IPS DF 6.9 (cell line): ENCODE measurements at regions not wholly inside any gene's neighbourhood (a gene's known extent, or its start where the extent isn't known, plus 50 kb on each side); places are given as distances from the start of the nearest gene placed in this dataset.

Experiments used
- DNase-seq: peaks from one replicate; pipeline ENCODE4 v3.0.0-alpha.2; 2013; ENCODE audit warnings: low read depth, low spot score
- H3K27ac ChIP-seq: one replicate; pipeline ENCODE4 v1.5.1; 2013; ENCODE audit warnings: low read length, control low read depth
- H3K27me3 ChIP-seq: 2 replicates; pipeline ENCODE4 v1.6.1; 2013; ENCODE audit warnings: mild to moderate bottlenecking, low read length; ENCODE audit not compliant: control insufficient read depth, insufficient read depth
- H3K36me3 ChIP-seq: 2 replicates; pipeline ENCODE4 v1.6.1; 2013; ENCODE audit warnings: low read length; ENCODE audit not compliant: control insufficient read depth, insufficient read depth
- H3K4me1 ChIP-seq: 2 replicates; pipeline ENCODE4 v1.6.1; 2013; ENCODE audit warnings: low read length; ENCODE audit not compliant: control insufficient read depth, insufficient read depth
- H3K4me3 ChIP-seq: 2 replicates; pipeline ENCODE4 v1.5.1; 2013; ENCODE audit warnings: mild to moderate bottlenecking, low read length
- H3K9me3 ChIP-seq: 2 replicates; pipeline ENCODE4 v1.6.1; 2013; ENCODE audit warnings: low read length, inconsistent platforms; ENCODE audit not compliant: control insufficient read depth, insufficient read depth
- WGBS: extraction: QIAGEN DNeasy Blood & Tissue Kit; methylation state at CpG from one replicate; pipeline ENCODE4 v1.1.7; 2013; ENCODE audit warnings: mixed read lengths, missing lambda C conversion rate; ENCODE audit not compliant: insufficient read length, insufficient coverage; 5-methylcytosine and 5-hydroxymethylcytosine counted together

DNA sequence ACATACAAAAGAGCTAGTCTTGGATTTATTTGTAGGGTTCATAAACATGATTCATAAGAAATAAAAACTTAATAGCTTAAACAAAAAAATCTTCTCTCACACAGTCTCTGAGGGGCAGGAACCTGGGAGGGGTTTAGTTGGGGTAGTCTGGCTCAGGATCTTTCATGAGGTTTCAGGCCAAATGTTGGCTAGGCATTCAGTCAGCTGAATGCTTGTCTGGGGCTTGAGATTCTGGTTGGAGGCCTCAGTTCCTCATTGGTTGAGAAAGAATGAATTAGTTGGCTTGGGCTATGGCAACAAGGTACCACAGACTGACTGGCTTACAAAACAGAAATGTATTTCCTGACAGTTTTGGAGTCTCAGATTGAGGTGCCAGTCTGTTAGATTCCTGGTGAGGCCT lies 74.3 kb downstream of the ANKRD7 start:
- Histone ChIP-seq H3K4me3 (no peak overlapping the region), H3K4me1 (no peaks in the 10 kb centered on the region), H3K27me3 (no peaks in the 10 kb centered on the region), H3K27ac (no peak overlapping the region), H3K36me3 (no peaks in the 10 kb centered on the region), H3K9me3 (no peaks in the 10 kb centered on the region)
- DNase-seq: no peak

DNA sequence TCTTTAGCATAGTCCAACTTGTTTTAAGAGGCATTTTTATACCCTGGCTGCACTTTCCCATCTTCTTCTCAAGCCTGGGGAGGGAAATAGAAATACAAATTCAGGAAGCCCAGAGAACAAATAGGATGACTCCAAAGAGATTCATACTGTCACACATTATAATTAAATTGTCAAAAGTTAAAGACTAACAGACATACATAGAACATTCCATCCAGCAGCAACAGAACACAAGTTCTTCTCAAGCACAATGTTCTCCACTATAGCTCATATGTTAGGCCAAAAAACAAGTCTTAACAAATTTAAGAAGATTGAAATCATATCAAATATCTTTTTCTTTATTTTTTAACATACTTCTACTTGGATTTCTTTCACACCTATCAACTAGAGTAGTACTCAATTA lies 75.7 kb downstream of the ANKRD7 start:
- H3K4me1 ChIP-seq: no peaks in the 10 kb centered on the region

DNA sequence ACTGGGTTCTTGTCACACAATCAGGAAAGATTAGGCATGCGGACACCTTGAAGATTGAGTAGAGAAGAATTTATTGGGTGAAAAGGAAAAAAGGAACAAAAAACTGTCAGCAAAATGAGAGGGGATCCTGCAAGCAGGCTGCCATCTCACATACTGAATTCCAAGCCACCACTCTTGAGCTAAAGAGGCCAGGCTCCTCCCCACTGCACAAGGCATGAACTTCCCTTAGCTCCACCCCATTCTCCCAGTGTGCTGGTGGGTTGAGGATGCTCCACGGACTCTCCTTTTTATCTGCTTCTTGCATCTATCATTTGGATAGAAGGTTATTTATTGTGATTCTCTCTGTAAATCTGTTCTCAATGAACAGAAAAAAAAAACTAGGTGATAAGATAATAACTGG lies 79.6 kb downstream of the ANKRD7 start:
- no peak overlapping the region for H3K27ac ChIP-seq
- no peaks in the 10 kb centered on the region for H3K36me3 ChIP-seq
- no peaks in the 10 kb centered on the region for H3K4me1 ChIP-seq
- H3K9me3 ChIP-seq: no peaks in the 10 kb centered on the region
- no CpG with 5 or more reads among the region's 2 CpGs for WGBS
- DNase-seq: no peak
- no peaks in the 10 kb centered on the region for H3K27me3 ChIP-seq
- H3K4me3 ChIP-seq: no peak overlapping the region

More for the DNA sequence above, 75.7 kb downstream of the ANKRD7 start:
- no peak for DNase-seq
- Histone ChIP-seq H3K27ac (no peak overlapping the region), H3K9me3 (no peaks in the 10 kb centered on the region), H3K4me3 (no peak overlapping the region), H3K27me3 (no peaks in the 10 kb centered on the region), H3K36me3 (no peaks in the 10 kb centered on the region)

DNA sequence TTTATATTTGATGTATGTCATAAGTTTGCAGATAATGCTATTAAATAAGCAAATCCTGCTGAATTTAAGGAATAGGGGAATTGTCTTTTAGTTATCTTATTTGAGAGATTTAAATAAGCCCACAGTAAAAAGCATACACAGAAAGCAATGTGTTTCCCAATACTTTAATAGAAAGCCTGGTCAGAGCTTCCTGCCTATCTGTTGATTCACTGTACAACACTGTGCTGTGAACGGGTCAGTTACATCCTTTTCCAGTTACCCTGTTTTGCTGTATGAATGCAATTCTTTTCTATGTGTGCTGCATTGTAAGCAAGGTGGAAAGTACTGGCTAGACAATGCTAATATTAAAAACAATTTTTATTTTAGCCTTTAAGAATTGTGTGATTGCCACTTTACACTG lies 81.2 kb downstream of the ANKRD7 start:
- no peaks in the 10 kb centered on the region for H3K36me3 ChIP-seq
- H3K27me3 ChIP-seq: no peaks in the 10 kb centered on the region
- WGBS: no CpG with 5 or more reads among the region's 1 CpG
- no peak overlapping the region for H3K27ac ChIP-seq
- H3K4me1 ChIP-seq: no peaks in the 10 kb centered on the region
- no peak for DNase-seq
- H3K4me3 ChIP-seq: no peak overlapping the region
- no peaks in the 10 kb centered on the region for H3K9me3 ChIP-seq

DNA sequence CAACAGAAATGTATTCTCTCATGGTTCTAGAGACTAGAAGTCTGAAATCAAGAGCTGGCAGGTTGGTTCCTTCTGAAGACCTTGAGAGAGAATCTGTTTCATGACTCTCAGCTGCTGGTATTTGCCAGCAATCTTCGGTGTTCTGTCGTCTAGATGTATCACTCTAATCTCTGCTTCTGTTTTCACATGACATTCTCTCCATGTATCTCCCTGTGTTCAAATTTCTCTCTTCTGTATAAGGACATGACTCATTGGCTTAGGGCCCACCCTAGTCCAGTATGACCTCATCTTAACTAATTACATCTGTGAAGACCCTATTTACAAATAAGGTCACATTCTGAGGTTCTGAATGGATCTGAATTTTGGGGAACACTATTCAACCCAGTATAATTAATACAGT lies 82.3 kb downstream of the ANKRD7 start:
- no peak for DNase-seq
- no peaks in the 10 kb centered on the region for H3K27me3 ChIP-seq
- H3K4me3 ChIP-seq: no peak overlapping the region
- WGBS: no CpG with 5 or more reads among the region's 2 CpGs
- no peaks in the 10 kb centered on the region for H3K4me1 ChIP-seq
- H3K27ac ChIP-seq: no peak overlapping the region
- no peaks in the 10 kb centered on the region for H3K9me3 ChIP-seq
- H3K36me3 ChIP-seq: no peaks in the 10 kb centered on the region

DNA sequence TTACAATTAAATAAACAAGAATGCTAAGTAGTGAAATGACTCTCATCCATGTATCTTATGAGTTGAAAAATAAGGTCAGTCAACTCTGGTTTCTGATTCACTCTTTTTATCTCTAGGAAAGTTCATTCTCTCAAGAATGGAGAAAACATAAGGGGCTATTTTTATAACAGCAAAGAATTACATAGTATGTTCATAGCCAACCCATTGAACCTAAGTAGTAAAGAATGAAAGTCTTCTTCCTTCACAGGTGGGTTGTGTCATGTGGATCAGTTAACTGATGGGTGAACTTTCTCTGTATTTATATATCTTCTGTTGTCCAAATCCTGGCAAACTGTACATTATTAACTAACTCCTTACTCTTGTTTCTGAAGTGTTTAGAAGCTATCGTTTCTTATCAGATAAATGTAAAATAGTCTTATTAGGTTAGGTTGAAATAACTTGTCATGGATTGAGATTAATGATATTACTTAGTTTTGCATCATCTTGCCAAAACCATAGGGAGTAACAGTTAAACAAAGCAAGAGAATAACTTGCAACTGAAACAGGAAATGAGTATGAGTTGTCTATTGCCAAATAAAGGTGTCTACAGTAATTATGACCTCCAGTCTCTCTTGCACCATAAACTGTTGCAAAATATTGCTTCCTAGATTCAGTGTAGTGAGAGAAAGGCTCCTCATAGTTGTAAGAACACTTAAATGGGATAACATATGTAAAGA lies 86.8 kb downstream of the ANKRD7 start:
- no peaks in the 10 kb centered on the region for H3K9me3 ChIP-seq
- H3K36me3 ChIP-seq: no peaks in the 10 kb centered on the region
- H3K27ac ChIP-seq: no peak overlapping the region
- no peak overlapping the region for H3K4me3 ChIP-seq
- DNase-seq: no peak
- no peaks in the 10 kb centered on the region for H3K4me1 ChIP-seq
- WGBS: no CpG with 5 or more reads among the region's 1 CpG
- H3K27me3 ChIP-seq: no peaks in the 10 kb centered on the region

DNA sequence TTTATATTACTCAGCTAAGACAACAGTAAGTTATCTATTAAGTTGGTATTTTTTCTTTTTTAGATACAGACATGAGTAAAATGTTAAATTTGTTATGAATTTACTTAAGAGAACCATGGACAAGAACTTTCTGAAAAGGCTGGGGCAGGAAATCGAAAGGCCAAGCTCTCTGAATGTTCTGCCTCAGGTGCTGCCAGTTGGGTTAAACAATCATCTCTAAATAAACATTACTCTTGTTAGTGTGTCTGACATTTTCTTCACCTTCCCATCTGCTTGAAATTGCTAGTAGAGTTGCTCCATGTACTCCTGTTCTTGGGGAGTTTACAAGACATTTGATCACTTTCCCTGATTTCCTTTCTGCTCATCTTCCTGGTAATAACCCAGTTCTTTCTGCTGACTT lies 87.5 kb downstream of the ANKRD7 start:
- Histone ChIP-seq H3K9me3 (no peaks in the 10 kb centered on the region), H3K4me3 (no peak overlapping the region), H3K36me3 (no peaks in the 10 kb centered on the region), H3K4me1 (no peaks in the 10 kb centered on the region), H3K27ac (no peak overlapping the region), H3K27me3 (no peaks in the 10 kb centered on the region)
- no peak for DNase-seq
- no CpG with 5 or more reads among the region's 1 CpG for WGBS

DNA sequence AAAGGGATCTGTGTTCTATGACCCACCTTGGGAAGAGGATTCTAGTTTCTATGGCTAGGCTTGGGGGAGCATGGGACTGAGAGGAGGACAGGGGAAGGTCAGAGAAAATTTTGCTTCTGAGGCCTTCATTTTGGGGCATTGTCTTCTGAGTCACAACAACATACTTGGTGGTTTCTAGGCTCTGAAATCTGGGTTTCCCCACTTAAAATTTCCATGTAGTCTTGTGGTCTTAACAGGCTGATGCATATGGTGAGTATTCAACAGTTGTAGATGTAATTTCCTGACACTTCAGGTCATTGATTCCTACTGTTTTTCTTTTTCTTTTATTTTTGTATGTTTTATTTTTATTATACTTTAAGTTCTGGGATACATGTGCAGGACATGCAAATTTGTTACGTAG lies 88.5 kb downstream of the ANKRD7 start:
- Histone ChIP-seq H3K9me3 (no peaks in the 10 kb centered on the region), H3K4me3 (no peak overlapping the region), H3K4me1 (no peaks in the 10 kb centered on the region), H3K27me3 (no peaks in the 10 kb centered on the region), H3K27ac (no peak overlapping the region), H3K36me3 (no peaks in the 10 kb centered on the region)
- DNase-seq: no peak
- WGBS: no CpG with 5 or more reads among the region's 1 CpG

DNA sequence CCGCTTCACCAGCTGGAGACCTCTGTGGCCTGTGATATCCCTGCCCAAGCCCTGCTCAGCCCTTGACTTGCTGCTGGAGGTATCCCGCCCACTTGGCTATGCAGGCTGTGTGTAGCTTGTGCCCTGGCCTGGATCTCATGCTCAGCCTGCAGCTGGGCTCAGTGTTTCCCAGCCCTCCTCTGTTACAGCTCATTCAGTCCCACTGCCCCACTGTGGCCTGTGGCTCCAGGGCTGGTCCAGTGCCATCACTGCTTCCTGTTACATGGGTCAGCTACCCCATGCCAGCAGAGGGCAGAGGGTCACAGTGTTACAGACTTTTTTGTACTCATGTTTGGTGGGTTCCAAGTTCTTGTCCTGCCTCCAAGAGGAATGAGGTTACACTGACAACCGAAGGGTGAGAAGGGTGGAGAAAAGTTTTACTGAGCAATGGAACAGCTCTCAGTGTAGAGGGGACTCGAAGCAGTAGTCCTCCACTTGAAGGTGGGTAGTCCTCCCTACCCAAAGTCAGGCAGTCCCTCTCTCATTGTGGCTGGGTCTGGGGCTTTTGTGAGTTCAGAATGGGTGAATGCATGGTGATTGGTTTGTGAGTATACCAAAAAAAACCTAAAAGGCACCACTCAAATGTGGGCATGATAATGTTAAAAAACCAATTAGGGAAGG lies 100.4 kb downstream of the ANKRD7 start:
- Histone ChIP-seq H3K4me3 (no peak overlapping the region), H3K4me1 (no peaks in the 10 kb centered on the region; the same call in 1 of the 2 replicates)
- no CpG with 5 or more reads among the region's 4 CpGs for WGBS

DNA sequence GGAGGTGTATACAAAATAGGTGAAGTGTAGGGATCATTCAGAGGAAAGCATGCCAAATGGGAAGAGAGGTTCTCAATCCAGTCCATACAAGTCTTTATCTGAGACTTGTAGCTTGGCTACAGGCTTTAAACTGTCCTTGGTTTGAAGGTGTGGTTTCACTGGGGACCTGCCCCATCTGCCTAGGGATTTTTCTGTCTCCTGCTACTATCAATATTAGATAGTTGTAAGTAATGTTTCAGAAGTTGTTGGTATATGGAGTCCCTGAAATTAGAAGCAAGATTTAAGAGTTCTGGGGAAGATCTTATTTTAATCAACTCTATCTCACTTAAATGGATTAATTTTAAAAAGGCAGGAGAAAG lies 100.9 kb downstream of the ANKRD7 start:
- H3K27me3 ChIP-seq: no peaks in the 10 kb centered on the region
- no peak overlapping the region for H3K4me3 ChIP-seq
- H3K4me1 ChIP-seq: no peaks in the 10 kb centered on the region; the same call in 1 of the 2 replicates
- H3K36me3 ChIP-seq: no peaks in the 10 kb centered on the region
- H3K27ac ChIP-seq: no peak overlapping the region
- H3K9me3 ChIP-seq: no peaks in the 10 kb centered on the region
- DNase-seq: no peak

More for the DNA sequence above, 100.4 kb downstream of the ANKRD7 start:
- no peaks in the 10 kb centered on the region for H3K9me3 ChIP-seq
- H3K36me3 ChIP-seq: no peaks in the 10 kb centered on the region
- H3K27ac ChIP-seq: no peak overlapping the region
- DNase-seq: no peak
- H3K27me3 ChIP-seq: no peaks in the 10 kb centered on the region

DNA sequence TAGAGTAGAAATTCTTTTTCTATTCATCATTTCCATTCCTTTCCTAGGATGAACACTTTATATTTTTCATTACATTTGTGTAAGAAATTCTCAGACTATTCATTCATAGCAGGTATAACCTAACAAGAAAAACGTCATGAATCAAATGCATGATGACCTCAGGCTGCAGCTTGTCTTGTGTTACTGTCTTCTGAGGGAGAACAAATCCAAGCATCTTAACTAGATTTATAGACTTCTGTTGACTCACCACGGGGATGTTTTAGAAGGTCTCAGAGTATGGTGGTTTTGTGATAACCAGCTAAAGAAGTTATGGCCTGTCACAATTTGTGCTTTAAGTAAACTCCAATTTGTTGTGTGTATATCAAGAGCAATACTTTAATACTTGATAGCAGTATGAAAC lies 102.7 kb downstream of the ANKRD7 start:
- WGBS: no CpG with 5 or more reads among the region's 2 CpGs
- Histone ChIP-seq H3K27ac (no peak overlapping the region), H3K9me3 (no peaks in the 10 kb centered on the region), H3K27me3 (no peaks in the 10 kb centered on the region), H3K4me1 (no peaks in the 10 kb centered on the region; the same call in 1 of the 2 replicates), H3K4me3 (no peak overlapping the region), H3K36me3 (no peaks in the 10 kb centered on the region)
- no peak for DNase-seq
